Fibroblast of lung (primary cell): ENCODE measurements at regions not wholly inside any gene's neighbourhood (a gene's known extent, or its start where the extent isn't known, plus 50 kb on each side); places are given as distances from the start of the nearest gene placed in this dataset.
A peak's percentile ranks its signal among the peaks of the same experiment; 100 is the strongest.

Source experiments
- DNase-seq, 2 donors: peaks; one replicate each; pipeline versions ENCODE4 v3.0.0 to v3.0.0-alpha.2; 2010; ENCODE audit warnings: low read depth in 2 of 2
- H2AFZ ChIP-seq: 2 replicates; pipeline ENCODE4 v1.5.1; 2012; ENCODE audit warnings: low read length, control low read depth, inconsistent platforms
- H3K27ac ChIP-seq: 2 replicates; pipeline ENCODE4 v1.5.1; 2011; ENCODE audit warnings: low read length, control low read depth; ENCODE audit not compliant: insufficient read depth
- H3K27me3 ChIP-seq: 2 replicates; pipeline ENCODE4 v1.5.1; 2011; ENCODE audit warnings: mild to moderate bottlenecking, low read length; ENCODE audit not compliant: control insufficient read depth, insufficient read depth
- H3K36me3 ChIP-seq: 2 replicates; pipeline ENCODE4 v1.5.1; 2011; ENCODE audit warnings: low read length; ENCODE audit not compliant: control insufficient read depth, insufficient read depth
- H3K4me1 ChIP-seq: 2 replicates; pipeline ENCODE4 v1.5.1; 2011; ENCODE audit warnings: low read length; ENCODE audit not compliant: control insufficient read depth, insufficient read depth; ENCODE audit errors: extremely low read depth
- H3K4me2 ChIP-seq: 2 replicates; pipeline ENCODE4 v1.5.1; 2011; ENCODE audit warnings: low read length, control low read depth; ENCODE audit not compliant: insufficient read depth; ENCODE audit errors: extremely low read depth
- H3K4me3 ChIP-seq, 4 experiments: fragments of 200-600 bp in 1 of 4; sonication (generic) in 1 of 4; replicated peaks in 1 of 4; 2 replicates each; pipeline ENCODE4 v1.5.1; 2011 to 2016; ENCODE audit warnings: low read length in 4 of 4, low read depth in 3 of 4, mild to moderate bottlenecking in 3 of 4, control low read depth in 2 of 4, inconsistent platforms in 1 of 4, mixed read lengths in 1 of 4; ENCODE audit not compliant: insufficient read depth in 1 of 4; ENCODE audit errors: control extremely low read depth in 1 of 4
- H3K79me2 ChIP-seq: 2 replicates; pipeline ENCODE4 v1.5.1; 2012; ENCODE audit warnings: mild to moderate bottlenecking, low read length, inconsistent platforms; ENCODE audit not compliant: control insufficient read depth, insufficient read depth
- H3K9ac ChIP-seq: 2 replicates; pipeline ENCODE4 v1.5.1; 2011; ENCODE audit warnings: mild to moderate bottlenecking, low read length, control low read depth; ENCODE audit not compliant: insufficient read depth
- H3K9me3 ChIP-seq: 2 replicates; pipeline ENCODE4 v1.5.1; 2012; ENCODE audit warnings: low read depth, low read length; ENCODE audit not compliant: control insufficient read depth, insufficient read depth
- H4K20me1 ChIP-seq: 2 replicates; pipeline ENCODE4 v1.5.1; 2011; ENCODE audit warnings: low read length; ENCODE audit not compliant: control insufficient read depth, insufficient read depth; ENCODE audit errors: extremely low read depth
- CTCF ChIP-seq, 2 donors: IDR thresholded peaks in 1 of 2; conservative IDR thresholded peaks in 1 of 2; 1 replicate in 1 of 2; 2 replicates in 1 of 2; pipeline ENCODE4 v1.5.1; 2011 to 2012; ENCODE audit warnings: low read length in 2 of 2, control low read depth in 1 of 2, inconsistent platforms in 1 of 2, low read depth in 1 of 2, mild to moderate bottlenecking in 1 of 2
- EZH2 ChIP-seq: IDR thresholded peaks from 2 replicates; pipeline ENCODE4 v1.5.1; 2012; ENCODE audit warnings: low read length, control low read depth, mild to moderate bottlenecking; ENCODE audit errors: missing control alignments

- H3K9me3 ChIP-seq, result no peaks in the 10 kb centered on the region
Observed at GRCh38 chr12:24473097-24473496, 475.8 kb downstream of the BCAT1 start.

GRCh38 chr12:24470050-24470449 is 478.9 kb downstream of the BCAT1 start:
- no peaks in the 10 kb centered on the region for H4K20me1 ChIP-seq
- no peaks in the 10 kb centered on the region for H3K9me3 ChIP-seq
- H2AFZ ChIP-seq, result no peak overlapping the region
- no peak overlapping the region for H3K4me3 ChIP-seq
- no peaks in the 10 kb centered on the region for H3K36me3 ChIP-seq
- H3K9ac ChIP-seq, result no peak overlapping the region
- H3K79me2 ChIP-seq, result no peaks in the 10 kb centered on the region
- H3K4me1 ChIP-seq, result no peaks in the 10 kb centered on the region
- DNase-seq, result peak; percentile 20 to 72
- TF ChIP-seq EZH2 (no peak), CTCF (conservative IDR thresholded peaks at IDR 0.05 in 1 of 2, IDR thresholded peaks at IDR 0.05 in 1 of 2; ENCODE audit: low read depth in 1 of 2, low read length in 2 of 2) (no peak)
- H3K4me2 ChIP-seq, result no peak overlapping the region
- H3K27me3 ChIP-seq, result no peaks in the 10 kb centered on the region
- H3K27ac ChIP-seq, result no peak overlapping the region

More at GRCh38 chr12:24473097-24473496, 475.8 kb downstream of the BCAT1 start:
- DNase-seq, result no peak
- H3K4me2 ChIP-seq, result no peak overlapping the region
- no peak overlapping the region for H2AFZ ChIP-seq
- H3K27me3 ChIP-seq, result no peaks in the 10 kb centered on the region
- no peaks in the 10 kb centered on the region for H3K4me1 ChIP-seq
- TF ChIP-seq EZH2 (no peak), CTCF (conservative IDR thresholded peaks at IDR 0.05 in 1 of 2, IDR thresholded peaks at IDR 0.05 in 1 of 2; ENCODE audit: low read depth in 1 of 2, low read length in 2 of 2) (no peak)
- H3K79me2 ChIP-seq, result no peaks in the 10 kb centered on the region
- no peak overlapping the region for H3K27ac ChIP-seq
- H4K20me1 ChIP-seq, result no peaks in the 10 kb centered on the region
- no peak overlapping the region for H3K4me3 ChIP-seq
- no peak overlapping the region for H3K9ac ChIP-seq
- no peaks in the 10 kb centered on the region for H3K36me3 ChIP-seq

- TF ChIP-seq EZH2 (no peak), CTCF (conservative IDR thresholded peaks at IDR 0.05 in 1 of 2, IDR thresholded peaks at IDR 0.05 in 1 of 2; ENCODE audit: low read depth in 1 of 2, low read length in 2 of 2) (no peak)
- no peak for DNase-seq
- Histone ChIP-seq H3K79me2 (no peaks in the 10 kb centered on the region), H3K36me3 (no peaks in the 10 kb centered on the region), H2AFZ (no peak overlapping the region), H3K27ac (no peak overlapping the region), H3K4me2 (no peak overlapping the region), H4K20me1 (no peaks in the 10 kb centered on the region), H3K4me3 (no peak overlapping the region), H3K27me3 (no peaks in the 10 kb centered on the region), H3K9ac (no peak overlapping the region), H3K4me1 (no peaks in the 10 kb centered on the region), H3K9me3 (no peaks in the 10 kb centered on the region)
Observed at GRCh38 chr12:24469089-24469488, 479.8 kb downstream of the BCAT1 start.
